PC-3 (cell line): ENCODE measurements at regions not wholly inside any gene's neighbourhood (a gene's known extent, or its start where the extent isn't known, plus 50 kb on each side); places are given as distances from the start of the nearest gene placed in this dataset.

Source experiments
- EZH2 ChIP-seq: fragments of 300-600 bp; sonication (generic); IDR thresholded peaks from one replicate; pipeline ENCODE4 v1.6.1; 2017; ENCODE audit warnings: antibody characterized with exemption, mild to moderate bottlenecking, low read length; ENCODE audit not compliant: unreplicated experiment
- EZH2phosphoT487 ChIP-seq: fragments of 300-600 bp; sonication (generic); IDR thresholded peaks from 2 replicates; pipeline ENCODE4 v1.6.1; 2018; ENCODE audit warnings: mild to moderate bottlenecking, antibody characterized with exemption, low read length, borderline replicate concordance
- TF ChIP-seq, protein P1 (sequence below): fragments of 300-600 bp; sonication (generic); conservative IDR thresholded peaks from 2 replicates; pipeline ENCODE4 v1.5.1; 2017; ENCODE audit warnings: antibody characterized with exemption, low read depth, mild to moderate bottlenecking, low read length

DNA sequence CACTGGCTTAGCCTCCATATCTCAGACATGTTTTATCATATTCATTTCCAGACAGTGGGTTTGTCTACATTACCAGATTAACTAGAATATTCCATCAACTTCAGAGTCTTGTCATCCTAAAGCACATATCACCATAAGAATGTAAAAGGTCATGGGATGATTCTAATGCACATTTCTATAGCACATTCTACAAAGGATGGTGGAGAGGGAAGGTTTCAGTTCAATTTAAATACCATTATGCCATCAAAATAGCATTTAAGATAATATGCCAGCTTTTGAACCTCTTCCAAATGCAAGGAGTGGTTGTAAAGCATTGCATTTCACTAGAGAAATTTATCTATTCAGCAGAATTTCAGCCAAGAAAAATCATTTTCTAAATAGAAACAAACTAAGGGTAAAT lies 970.5 kb downstream of the TTLL7 start:
- TF ChIP-seq, protein P1, sequence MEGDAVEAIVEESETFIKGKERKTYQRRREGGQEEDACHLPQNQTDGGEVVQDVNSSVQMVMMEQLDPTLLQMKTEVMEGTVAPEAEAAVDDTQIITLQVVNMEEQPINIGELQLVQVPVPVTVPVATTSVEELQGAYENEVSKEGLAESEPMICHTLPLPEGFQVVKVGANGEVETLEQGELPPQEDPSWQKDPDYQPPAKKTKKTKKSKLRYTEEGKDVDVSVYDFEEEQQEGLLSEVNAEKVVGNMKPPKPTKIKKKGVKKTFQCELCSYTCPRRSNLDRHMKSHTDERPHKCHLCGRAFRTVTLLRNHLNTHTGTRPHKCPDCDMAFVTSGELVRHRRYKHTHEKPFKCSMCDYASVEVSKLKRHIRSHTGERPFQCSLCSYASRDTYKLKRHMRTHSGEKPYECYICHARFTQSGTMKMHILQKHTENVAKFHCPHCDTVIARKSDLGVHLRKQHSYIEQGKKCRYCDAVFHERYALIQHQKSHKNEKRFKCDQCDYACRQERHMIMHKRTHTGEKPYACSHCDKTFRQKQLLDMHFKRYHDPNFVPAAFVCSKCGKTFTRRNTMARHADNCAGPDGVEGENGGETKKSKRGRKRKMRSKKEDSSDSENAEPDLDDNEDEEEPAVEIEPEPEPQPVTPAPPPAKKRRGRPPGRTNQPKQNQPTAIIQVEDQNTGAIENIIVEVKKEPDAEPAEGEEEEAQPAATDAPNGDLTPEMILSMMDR, result no peak
- TF ChIP-seq EZH2 (no peak), EZH2phosphoT487 (no peak)
